ENCODE measurements at regions not wholly inside any gene's neighbourhood (a gene's known extent, or its start where the extent isn't known, plus 50 kb on each side); places are given as distances from the start of the nearest gene placed in this dataset.

GRCh38 chr12:34301251-34302130 lies 279.2 kb downstream of the ALG10 start:
- no peak overlapping the region for H3K9ac ChIP-seq (ENCODE audit: low read length)
- H3K4me2 ChIP-seq (ENCODE audit: low read length): no peak overlapping the region
- H3K9me2 ChIP-seq (ENCODE audit: low read depth, low read length): no peaks in the 10 kb centered on the region
- H3K4me3 ChIP-seq (ENCODE audit: low read depth, low read length, poor library complexity, severe bottlenecking): no peak overlapping the region
- H4K20me1 ChIP-seq (ENCODE audit: insufficient read depth, low read length): no peaks in the 10 kb centered on the region
- H3K79me2 ChIP-seq (ENCODE audit: insufficient read depth, low read length): no peaks in the 10 kb centered on the region
- H3K27ac ChIP-seq (ENCODE audit: low read depth, low read length, poor library complexity, severe bottlenecking): no peak overlapping the region
- H3K27me3 ChIP-seq (ENCODE audit: insufficient read depth, low read length): no peaks in the 10 kb centered on the region
- no peak for TF ChIP-seq EZH2 (IDR thresholded peaks at IDR 0.05; ENCODE audit: borderline replicate concordance, low read length)
- H3F3A ChIP-seq (ENCODE audit: insufficient read depth, low read length): no peaks in the 10 kb centered on the region
- H3K4me1 ChIP-seq (ENCODE audit: insufficient read depth, low read length, severe bottlenecking): no peaks in the 10 kb centered on the region
- H3K9me3 ChIP-seq (ENCODE audit: low read length): no peaks in the 10 kb centered on the region
- H2AFZ ChIP-seq (ENCODE audit: low read length): no peak overlapping the region
- no peaks in the 10 kb centered on the region for H3K36me3 ChIP-seq (ENCODE audit: insufficient read depth, low read length)

GRCh38 chr12:34302131-34302885 lies 280.0 kb downstream of the ALG10 start:
- H3K27ac ChIP-seq (ENCODE audit: low read depth, low read length, poor library complexity, severe bottlenecking): no peak overlapping the region
- no peaks in the 10 kb centered on the region for H3K9me3 ChIP-seq (ENCODE audit: low read length)

GRCh38 chr12:34303091-34303870 lies 281.0 kb downstream of the ALG10 start:
- Histone ChIP-seq H3K27me3 (ENCODE audit: insufficient read depth, low read length) (no peaks in the 10 kb centered on the region), H3K27ac (ENCODE audit: low read depth, low read length, poor library complexity, severe bottlenecking) (no peak overlapping the region), H4K20me1 (ENCODE audit: insufficient read depth, low read length) (no peaks in the 10 kb centered on the region), H3K79me2 (ENCODE audit: insufficient read depth, low read length) (no peaks in the 10 kb centered on the region), H3K36me3 (ENCODE audit: insufficient read depth, low read length) (no peaks in the 10 kb centered on the region), H3F3A (ENCODE audit: insufficient read depth, low read length) (no peaks in the 10 kb centered on the region), H3K4me3 (ENCODE audit: low read depth, low read length, poor library complexity, severe bottlenecking) (no peak overlapping the region), H3K4me2 (ENCODE audit: low read length) (no peak overlapping the region), H2AFZ (ENCODE audit: low read length) (no peak overlapping the region), H3K9ac (ENCODE audit: low read length) (no peak overlapping the region), H3K9me3 (ENCODE audit: low read length) (no peaks in the 10 kb centered on the region), H3K9me2 (ENCODE audit: low read depth, low read length) (no peaks in the 10 kb centered on the region), H3K4me1 (ENCODE audit: insufficient read depth, low read length, severe bottlenecking) (no peaks in the 10 kb centered on the region)
- no peak for TF ChIP-seq CTCF (IDR thresholded peaks at IDR 0.05; ENCODE audit: low read length)
- no peak for TF ChIP-seq EZH2 (IDR thresholded peaks at IDR 0.05; ENCODE audit: borderline replicate concordance, low read length)

More at GRCh38 chr12:34302131-34302885, 280.0 kb downstream of the ALG10 start:
- no peaks in the 10 kb centered on the region for H3K79me2 ChIP-seq (ENCODE audit: insufficient read depth, low read length)
- H3K4me2 ChIP-seq (ENCODE audit: low read length): no peak overlapping the region
- no peaks in the 10 kb centered on the region for H3K27me3 ChIP-seq (ENCODE audit: insufficient read depth, low read length)
- no peaks in the 10 kb centered on the region for H3K4me1 ChIP-seq (ENCODE audit: insufficient read depth, low read length, severe bottlenecking)
- no peaks in the 10 kb centered on the region for H3K36me3 ChIP-seq (ENCODE audit: insufficient read depth, low read length)
- H4K20me1 ChIP-seq (ENCODE audit: insufficient read depth, low read length): no peaks in the 10 kb centered on the region
- H3K4me3 ChIP-seq (ENCODE audit: low read depth, low read length, poor library complexity, severe bottlenecking): no peak overlapping the region
- no peaks in the 10 kb centered on the region for H3F3A ChIP-seq (ENCODE audit: insufficient read depth, low read length)
- no peak overlapping the region for H2AFZ ChIP-seq (ENCODE audit: low read length)
- no peak for TF ChIP-seq CTCF (IDR thresholded peaks at IDR 0.05; ENCODE audit: low read length)
- no peak for TF ChIP-seq EZH2 (IDR thresholded peaks at IDR 0.05; ENCODE audit: borderline replicate concordance, low read length)
- H3K9me2 ChIP-seq (ENCODE audit: low read depth, low read length): no peaks in the 10 kb centered on the region
- no peak overlapping the region for H3K9ac ChIP-seq (ENCODE audit: low read length)
